ENCODE measurements at regions not wholly inside any gene's neighbourhood (a gene's known extent, or its start where the extent isn't known, plus 50 kb on each side); places are given as distances from the start of the nearest gene placed in this dataset.

DNA sequence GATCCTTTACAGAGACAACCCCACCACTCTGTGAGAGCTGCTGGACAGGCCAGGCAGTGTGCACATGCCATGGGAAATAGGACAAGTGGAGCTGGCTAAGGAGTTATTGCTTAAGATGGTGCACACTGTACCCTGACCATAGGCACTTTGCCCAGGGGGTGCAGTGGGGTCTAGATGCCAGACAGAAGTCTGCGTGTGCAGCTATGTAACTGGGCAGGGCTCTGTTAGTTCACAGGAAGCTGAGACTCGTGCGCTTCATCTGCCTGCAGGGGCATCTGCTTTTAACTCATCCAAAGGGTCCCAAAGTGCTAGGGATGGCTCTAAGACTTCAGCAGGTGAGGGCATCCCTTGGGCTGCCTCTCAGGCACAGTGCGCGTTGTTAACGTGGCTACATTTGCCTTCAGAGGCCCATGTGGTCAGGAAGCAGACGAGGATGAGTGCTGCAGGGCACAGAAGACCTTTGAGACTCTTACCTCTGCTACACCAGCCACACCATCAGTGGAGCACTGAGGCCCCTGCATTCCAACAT, 77.7 kb upstream of the GPR26 start:
- TF ChIP-seq, protein P1, sequence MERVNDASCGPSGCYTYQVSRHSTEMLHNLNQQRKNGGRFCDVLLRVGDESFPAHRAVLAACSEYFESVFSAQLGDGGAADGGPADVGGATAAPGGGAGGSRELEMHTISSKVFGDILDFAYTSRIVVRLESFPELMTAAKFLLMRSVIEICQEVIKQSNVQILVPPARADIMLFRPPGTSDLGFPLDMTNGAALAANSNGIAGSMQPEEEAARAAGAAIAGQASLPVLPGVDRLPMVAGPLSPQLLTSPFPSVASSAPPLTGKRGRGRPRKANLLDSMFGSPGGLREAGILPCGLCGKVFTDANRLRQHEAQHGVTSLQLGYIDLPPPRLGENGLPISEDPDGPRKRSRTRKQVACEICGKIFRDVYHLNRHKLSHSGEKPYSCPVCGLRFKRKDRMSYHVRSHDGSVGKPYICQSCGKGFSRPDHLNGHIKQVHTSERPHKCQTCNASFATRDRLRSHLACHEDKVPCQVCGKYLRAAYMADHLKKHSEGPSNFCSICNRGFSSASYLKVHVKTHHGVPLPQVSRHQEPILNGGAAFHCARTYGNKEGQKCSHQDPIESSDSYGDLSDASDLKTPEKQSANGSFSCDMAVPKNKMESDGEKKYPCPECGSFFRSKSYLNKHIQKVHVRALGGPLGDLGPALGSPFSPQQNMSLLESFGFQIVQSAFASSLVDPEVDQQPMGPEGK (CRISPR knock-in tag; IDR thresholded peaks at IDR 0.05; ENCODE audit: borderline replicate concordance): no peak
- TF ChIP-seq, protein P2, sequence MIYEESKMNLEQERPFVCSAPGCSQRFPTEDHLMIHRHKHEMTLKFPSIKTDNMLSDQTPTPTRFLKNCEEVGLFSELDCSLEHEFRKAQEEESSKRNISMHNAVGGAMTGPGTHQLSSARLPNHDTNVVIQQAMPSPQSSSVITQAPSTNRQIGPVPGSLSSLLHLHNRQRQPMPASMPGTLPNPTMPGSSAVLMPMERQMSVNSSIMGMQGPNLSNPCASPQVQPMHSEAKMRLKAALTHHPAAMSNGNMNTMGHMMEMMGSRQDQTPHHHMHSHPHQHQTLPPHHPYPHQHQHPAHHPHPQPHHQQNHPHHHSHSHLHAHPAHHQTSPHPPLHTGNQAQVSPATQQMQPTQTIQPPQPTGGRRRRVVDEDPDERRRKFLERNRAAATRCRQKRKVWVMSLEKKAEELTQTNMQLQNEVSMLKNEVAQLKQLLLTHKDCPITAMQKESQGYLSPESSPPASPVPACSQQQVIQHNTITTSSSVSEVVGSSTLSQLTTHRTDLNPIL (CRISPR knock-in tag; IDR thresholded peaks at IDR 0.05; ENCODE audit: low read depth): no peak
- no peak for TF ChIP-seq ARNTL (CRISPR knock-in tag; IDR thresholded peaks at IDR 0.05; ENCODE audit: borderline replicate concordance, low read depth)
- no peak for TF ChIP-seq OSR1 (CRISPR knock-in tag; IDR thresholded peaks at IDR 0.05)
- no peak for TF ChIP-seq PPARA (CRISPR knock-in tag; IDR thresholded peaks at IDR 0.05; ENCODE audit: borderline replicate concordance)

Data from SK-N-SH treated with all-trans-retinoic acid at 6 μM for 48 hours (cell line).